H1 (cell line): ENCODE measurements at regions not wholly inside any gene's neighbourhood (a gene's known extent, or its start where the extent isn't known, plus 50 kb on each side); places are given as distances from the start of the nearest gene placed in this dataset.

ENCODE experiments used
- CTCF ChIA-PET: fragments of 300-600 bp; sonication (Branson Sonifier 250); formaldehyde crosslinking; loops from one replicate; lab custom pipeline; 2021; ENCODE audit not compliant: partially characterized antibody; lab: Charles Lee
- POLR2A ChIA-PET: fragments of 300-600 bp; sonication (Branson Sonifier 250); formaldehyde crosslinking; loops from one replicate; lab custom pipeline; 2021; ENCODE audit warnings: inconsistent platforms; ENCODE audit not compliant: partially characterized antibody; lab: Charles Lee
- DNase-seq, 2 experiments: peaks; one replicate each; pipeline versions ENCODE4 v3.0.0 to v3.0.0-alpha.2; 2010 to 2022; ENCODE audit warnings: low spot score in 2 of 2, low read depth in 1 of 2, mixed read lengths in 1 of 2
- FAIRE-seq: peaks from 2 replicates; lab custom pipeline; 2011; peaks lifted over from hg19 to GRCh38; lab: Jason Lieb, UNC
- H2AFZ ChIP-seq: 2 replicates; pipeline ENCODE4 v1.8.1; 2012; ENCODE audit warnings: low read length, inconsistent platforms
- H2AK5ac ChIP-seq: 2 replicates; pipeline ENCODE4 v1.6.1; 2013; ENCODE audit warnings: low read depth, low read length
- H2BK120ac ChIP-seq: replicated peaks from 2 replicates; pipeline ENCODE3; 2013; ENCODE audit warnings: low read depth, low read length, inconsistent platforms
- H2BK12ac ChIP-seq: 2 replicates; pipeline ENCODE4 v1.6.1; 2013; ENCODE audit warnings: low read depth, low read length
- H2BK15ac ChIP-seq: 2 replicates; pipeline ENCODE4 v1.6.1; 2013; ENCODE audit warnings: low read length
- H2BK20ac ChIP-seq: 2 replicates; pipeline ENCODE4 v1.6.1; 2013; ENCODE audit warnings: low read length
- H2BK5ac ChIP-seq: 2 replicates; pipeline ENCODE4 v1.6.1; 2013; ENCODE audit warnings: low read depth, low read length
- H3K14ac ChIP-seq: 2 replicates; pipeline ENCODE4 v1.6.1; 2013; ENCODE audit warnings: inconsistent platforms; ENCODE audit not compliant: insufficient read length
- H3K18ac ChIP-seq: 2 replicates; pipeline ENCODE4 v1.6.1; 2013; ENCODE audit warnings: low read length; ENCODE audit errors: extremely low read depth
- H3K23ac ChIP-seq: 2 replicates; pipeline ENCODE4 v1.6.1; 2013; ENCODE audit warnings: inconsistent platforms; ENCODE audit not compliant: insufficient read length
- H3K23me2 ChIP-seq: 2 replicates; pipeline ENCODE4 v1.6.1; 2013; ENCODE audit warnings: low read depth, low read length
- H3K27ac ChIP-seq: 2 replicates; pipeline ENCODE4 v1.6.1; 2011; ENCODE audit warnings: low read depth, low read length, inconsistent platforms
- H3K27me3 ChIP-seq, 4 experiments: replicated peaks in 1 of 4; 1 replicate in 1 of 4; 2 replicates in 3 of 4; pipeline versions ENCODE4 v1.6.1 to v1.8.1; 2011 to 2013; ENCODE audit warnings: low read length in 3 of 4, mild to moderate bottlenecking in 3 of 4, inconsistent platforms in 2 of 4, mixed read lengths in 2 of 4, moderate library complexity in 1 of 4; ENCODE audit not compliant: control insufficient read depth in 3 of 4, insufficient read depth in 3 of 4; ENCODE audit errors: extremely low read depth in 1 of 4
- H3K36me3 ChIP-seq, 4 experiments: 2 replicates each; pipeline versions ENCODE4 v1.6.1 to v1.8.1; 2011 to 2013; ENCODE audit warnings: mild to moderate bottlenecking in 4 of 4, low read length in 3 of 4, moderate library complexity in 2 of 4, control low read depth in 1 of 4, inconsistent platforms in 1 of 4; ENCODE audit not compliant: insufficient read depth in 4 of 4, control insufficient read depth in 2 of 4
- H3K4ac ChIP-seq: replicated peaks from 2 replicates; pipeline ENCODE3; 2013; ENCODE audit warnings: low read length, low read depth, mixed read lengths, inconsistent platforms; ENCODE audit not compliant: insufficient read length
- H3K4me1 ChIP-seq, 4 experiments: replicated peaks in 1 of 4; 1 replicate in 1 of 4; 2 replicates in 3 of 4; pipeline versions ENCODE4 v1.6.1 to v1.8.1; 2011 to 2013; ENCODE audit warnings: low read length in 3 of 4, inconsistent platforms in 2 of 4, mixed read lengths in 1 of 4; ENCODE audit not compliant: insufficient read depth in 4 of 4, control insufficient read depth in 3 of 4
- H3K4me2 ChIP-seq, 2 experiments: 2 replicates each; pipeline versions ENCODE4 v1.6.1 to v1.8.1; 2011 to 2013; ENCODE audit warnings: low read depth in 2 of 2, low read length in 2 of 2, control low read depth in 1 of 2, inconsistent platforms in 1 of 2, mild to moderate bottlenecking in 1 of 2; ENCODE audit not compliant: insufficient read depth in 1 of 2
- H3K4me3 ChIP-seq, 4 experiments: fragments of 200-600, 300-600 bp in 1 of 4; sonication (generic), shearing (Covaris generic), sonication (Bioruptor Twin) in 1 of 4; 2 replicates each; pipeline versions ENCODE4 v1.5.1 to v1.8.1; 2011 to 2016; ENCODE audit warnings: low read length in 4 of 4, low read depth in 3 of 4, control low read depth in 2 of 4, inconsistent platforms in 2 of 4, mild to moderate bottlenecking in 2 of 4, mixed read lengths in 1 of 4, moderate library complexity in 1 of 4; ENCODE audit not compliant: insufficient read depth in 2 of 4; ENCODE audit errors: extremely low read depth in 1 of 4
- H3K56ac ChIP-seq: replicated peaks from 2 replicates; pipeline ENCODE3; 2013; ENCODE audit warnings: low read depth, mild to moderate bottlenecking, mixed read lengths, low read length, inconsistent platforms; ENCODE audit not compliant: insufficient read length
- H3K79me1 ChIP-seq: 2 replicates; pipeline ENCODE4 v1.6.1; 2013; ENCODE audit warnings: low read depth, low read length, control low read depth
- H3K79me2 ChIP-seq, 2 experiments: 2 replicates each; pipeline versions ENCODE4 v1.6.1 to v1.8.1; 2012 to 2013; ENCODE audit warnings: low read length in 2 of 2, mild to moderate bottlenecking in 2 of 2, inconsistent platforms in 1 of 2; ENCODE audit not compliant: insufficient read depth in 2 of 2, control insufficient read depth in 1 of 2
- H3K9ac ChIP-seq, 4 experiments: replicated peaks in 1 of 4; 1 replicate in 1 of 4; 2 replicates in 3 of 4; pipeline versions ENCODE4 v1.6.1 to v1.8.1; 2011 to 2013; ENCODE audit warnings: low read depth in 3 of 4, low read length in 3 of 4, control low read depth in 2 of 4, mild to moderate bottlenecking in 2 of 4, moderate library complexity in 2 of 4, inconsistent platforms in 1 of 4; ENCODE audit errors: extremely low read depth in 1 of 4
- H3K9me3 ChIP-seq, 2 experiments: 2 replicates each; pipeline versions ENCODE4 v1.6.1 to v1.8.1; 2012 to 2013; ENCODE audit warnings: mild to moderate bottlenecking in 2 of 2, moderate library complexity in 2 of 2, control low read depth in 1 of 2, inconsistent platforms in 1 of 2, low read depth in 1 of 2, low read length in 1 of 2, mixed read lengths in 1 of 2; ENCODE audit not compliant: insufficient read depth in 2 of 2
- H4K20me1 ChIP-seq, 2 experiments: replicated peaks in 1 of 2; 2 replicates each; pipeline versions ENCODE3 to v1.8.1; 2011 to 2013; ENCODE audit warnings: inconsistent platforms in 2 of 2, low read length in 2 of 2, mild to moderate bottlenecking in 1 of 2; ENCODE audit not compliant: insufficient read depth in 2 of 2, control insufficient read depth in 1 of 2
- H4K5ac ChIP-seq: 2 replicates; pipeline ENCODE4 v1.6.1; 2013; ENCODE audit warnings: low read length, low read depth, mixed read lengths, inconsistent platforms; ENCODE audit not compliant: insufficient read length
- H4K8ac ChIP-seq: 2 replicates; pipeline ENCODE4 v1.8.0; 2013; ENCODE audit warnings: mild to moderate bottlenecking, moderate library complexity, low read length, inconsistent platforms; ENCODE audit not compliant: insufficient read depth; ENCODE audit errors: extremely low read depth
- H4K91ac ChIP-seq: replicated peaks from 2 replicates; pipeline ENCODE3; 2013; ENCODE audit warnings: low read length, mixed read lengths, inconsistent platforms; ENCODE audit not compliant: insufficient read length
- BRCA1 ChIP-seq: IDR thresholded peaks from 2 replicates; pipeline ENCODE4 v1.6.1; 2012; ENCODE audit warnings: low read depth, low read length, improper control_type of control experiment
- JUND ChIP-seq: IDR thresholded peaks from 2 replicates; pipeline ENCODE4 v1.6.1; 2011; ENCODE audit warnings: mild to moderate bottlenecking, improper control_type of control experiment, low read length
- KDM5A ChIP-seq: fragments of 200-600 bp; IDR thresholded peaks from 2 replicates; pipeline ENCODE4 v1.7.1; 2012; ENCODE audit warnings: mild to moderate bottlenecking, low read length, inconsistent platforms, mixed read lengths
- POU5F1 ChIP-seq: IDR thresholded peaks from 2 replicates; pipeline ENCODE4 v1.6.1; 2011; ENCODE audit warnings: low read depth, mild to moderate bottlenecking, low read length, moderate library complexity
- SIRT6 ChIP-seq: IDR thresholded peaks from one replicate; pipeline ENCODE4 v1.7.1; 2012; ENCODE audit warnings: low read length, inconsistent platforms
- SP2 ChIP-seq: IDR thresholded peaks from 2 replicates; pipeline ENCODE4 v1.6.1; 2012; ENCODE audit warnings: mild to moderate bottlenecking, low read length, inconsistent platforms
- TBP ChIP-seq: IDR thresholded peaks from 2 replicates; pipeline ENCODE4 v1.6.1; 2011; ENCODE audit warnings: low read depth, low read length, improper control_type of control experiment
- WGBS, 2 experiments: shearing (Covaris generic) in 1 of 2; methylation state at CpG; one replicate each; pipeline versions ENCODE4 v1.1.6 to v1.1.7; 2013 to 2015; ENCODE audit warnings: low lambda C conversion rate in 2 of 2, mixed read lengths in 2 of 2, inconsistent platforms in 1 of 2, low coverage in 1 of 2, missing lambda C conversion rate in 1 of 2; ENCODE audit not compliant: insufficient replicate concordance in 2 of 2, insufficient coverage in 1 of 2, insufficient read length in 1 of 2; ENCODE audit errors: extremely low coverage in 1 of 2, missing lambda C conversion rate in 1 of 2; 5-methylcytosine and 5-hydroxymethylcytosine counted together
- TF ChIP-seq, protein P1 (sequence below): IDR thresholded peaks from 2 replicates; pipeline ENCODE4 v1.6.1; 2011; ENCODE audit warnings: low read length, improper control_type of control experiment

DNA sequence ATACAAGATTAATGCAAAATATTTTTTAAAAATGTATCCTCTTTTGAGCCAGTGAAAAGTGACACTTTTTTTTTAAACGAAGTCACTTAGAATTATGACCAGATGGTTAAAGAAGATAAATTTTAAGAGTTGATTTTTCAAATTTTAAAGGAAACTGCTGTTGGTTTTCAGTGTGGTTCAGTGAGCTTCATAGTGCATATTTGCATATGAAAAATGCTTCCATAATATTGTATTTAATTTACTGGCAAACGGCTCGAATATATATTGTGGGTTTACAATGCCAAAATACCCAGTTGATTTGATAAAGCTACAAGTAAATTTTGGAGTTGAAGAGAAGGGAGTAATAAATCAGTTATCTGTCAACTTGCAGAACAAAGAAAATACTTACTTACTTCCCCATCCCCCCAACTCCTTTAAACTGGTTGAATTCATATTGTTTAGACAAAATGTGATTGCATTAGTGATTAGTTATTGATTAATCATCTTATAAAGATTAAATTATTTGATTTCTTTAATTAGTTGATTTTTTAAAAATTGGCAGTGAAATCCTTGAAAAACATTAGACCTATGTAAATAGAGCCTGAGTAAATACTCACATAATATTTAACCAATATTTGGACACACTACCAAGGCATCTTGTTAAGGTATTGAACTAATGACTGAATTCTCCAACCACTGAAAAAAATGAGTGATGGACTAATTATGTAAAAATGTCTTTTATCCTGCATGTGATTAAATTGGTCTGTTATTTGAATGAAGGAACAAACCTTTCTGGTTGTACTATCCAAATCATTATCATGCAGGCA is 122.8 kb upstream of the APP start:
- CTCF ChIA-PET: interaction anchor here (0.8 kb wide), 1 partner anchor 9 kb away, joined by 3 read pairs; no protein-coding TSS in a partner anchor
- Histone ChIP-seq H3K4me3 (no peak overlapping the region), H3K9ac (no peak overlapping the region), H3K4ac (no peak overlapping the region), H2BK5ac (no peak overlapping the region), H3K4me2 (no peak overlapping the region), H3K27ac (no peak overlapping the region), H3K27me3 (no peaks in the 10 kb centered on the region), H2BK20ac (no peak overlapping the region), H3K23me2 (no peaks in the 10 kb centered on the region), H3K79me2 (no peaks in the 10 kb centered on the region), H4K91ac (no peak overlapping the region), H3K56ac (no peak overlapping the region), H2AK5ac (no peak overlapping the region), H2BK120ac (no peak overlapping the region), H3K9me3 (no peaks in the 10 kb centered on the region), H2AFZ (no peak overlapping the region), H3K18ac (no peak overlapping the region), H4K20me1 (no peaks in the 10 kb centered on the region), H3K14ac (no peak overlapping the region), H3K36me3 (no peaks in the 10 kb centered on the region), H3K79me1 (no peaks in the 10 kb centered on the region), H2BK12ac (no peak overlapping the region), H3K4me1 (no peaks in the 10 kb centered on the region), H3K23ac (no peak overlapping the region), H4K5ac (no peak overlapping the region), H4K8ac (no peak overlapping the region), H2BK15ac (no peak overlapping the region)
- no peak for DNase-seq
- no peak for FAIRE-seq
- POLR2A ChIA-PET: no interaction called here
- WGBS, 2 experiments: 84% methylated on average over 3 of the region's 3 CpGs; no CpG with 5 or more reads in 1 of the 2 experiments
- no peak for TF ChIP-seq SIRT6
- TF ChIP-seq BRCA1: no peak
- no peak for TF ChIP-seq POU5F1
- TF ChIP-seq TBP: no peak
- TF ChIP-seq SP2: no peak
- no peak for TF ChIP-seq JUND
- TF ChIP-seq KDM5A: no peak
- TF ChIP-seq, protein P1, sequence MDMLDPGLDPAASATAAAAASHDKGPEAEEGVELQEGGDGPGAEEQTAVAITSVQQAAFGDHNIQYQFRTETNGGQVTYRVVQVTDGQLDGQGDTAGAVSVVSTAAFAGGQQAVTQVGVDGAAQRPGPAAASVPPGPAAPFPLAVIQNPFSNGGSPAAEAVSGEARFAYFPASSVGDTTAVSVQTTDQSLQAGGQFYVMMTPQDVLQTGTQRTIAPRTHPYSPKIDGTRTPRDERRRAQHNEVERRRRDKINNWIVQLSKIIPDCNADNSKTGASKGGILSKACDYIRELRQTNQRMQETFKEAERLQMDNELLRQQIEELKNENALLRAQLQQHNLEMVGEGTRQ: no peak
